ENCODE measurements at regions not wholly inside any gene's neighbourhood (a gene's known extent, or its start where the extent isn't known, plus 50 kb on each side); places are given as distances from the start of the nearest gene placed in this dataset.

DNA sequence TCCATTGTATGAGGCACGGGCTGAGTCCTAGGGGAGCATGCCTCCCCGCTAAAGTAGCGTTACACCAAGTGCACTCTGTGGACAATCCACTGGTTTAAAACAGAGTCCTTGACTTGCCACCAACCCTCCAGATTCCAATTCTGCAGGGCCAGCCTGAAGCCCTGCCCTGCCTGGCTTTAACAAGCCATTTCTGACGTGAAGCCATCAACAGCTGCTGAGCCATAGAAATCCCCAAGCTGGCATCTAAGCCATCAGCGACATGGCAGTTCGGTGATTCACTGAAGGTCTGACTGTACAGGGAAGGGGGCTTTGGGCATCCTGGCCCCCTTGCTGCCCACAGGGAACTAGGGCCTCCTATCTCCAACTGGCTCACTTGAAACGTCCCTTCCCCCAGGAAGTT is 265.7 kb downstream of the UACA start:
- 81 to 86% (median 82%) methylated on average over 7 of the region's 7 CpGs for WGBS, 4 donors
- DNase-seq = peak in 1 of 5 donors; percentile 2
- Histone ChIP-seq H3K4me3 (no peak overlapping the region), H3K9me3 (no peaks in the 10 kb centered on the region), H3K27me3 (no peaks in the 10 kb centered on the region), H3K36me3 (no peaks in the 10 kb centered on the region), H3K4me1 (peaks cover 0 to 37% (median 0%) of the 10 kb centered on the region in 12 donors), H3K27ac (no peak overlapping the region)
- TF ChIP-seq POLR2A (IDR thresholded peaks at IDR 0.05) = no peak
- TF ChIP-seq, protein P1, sequence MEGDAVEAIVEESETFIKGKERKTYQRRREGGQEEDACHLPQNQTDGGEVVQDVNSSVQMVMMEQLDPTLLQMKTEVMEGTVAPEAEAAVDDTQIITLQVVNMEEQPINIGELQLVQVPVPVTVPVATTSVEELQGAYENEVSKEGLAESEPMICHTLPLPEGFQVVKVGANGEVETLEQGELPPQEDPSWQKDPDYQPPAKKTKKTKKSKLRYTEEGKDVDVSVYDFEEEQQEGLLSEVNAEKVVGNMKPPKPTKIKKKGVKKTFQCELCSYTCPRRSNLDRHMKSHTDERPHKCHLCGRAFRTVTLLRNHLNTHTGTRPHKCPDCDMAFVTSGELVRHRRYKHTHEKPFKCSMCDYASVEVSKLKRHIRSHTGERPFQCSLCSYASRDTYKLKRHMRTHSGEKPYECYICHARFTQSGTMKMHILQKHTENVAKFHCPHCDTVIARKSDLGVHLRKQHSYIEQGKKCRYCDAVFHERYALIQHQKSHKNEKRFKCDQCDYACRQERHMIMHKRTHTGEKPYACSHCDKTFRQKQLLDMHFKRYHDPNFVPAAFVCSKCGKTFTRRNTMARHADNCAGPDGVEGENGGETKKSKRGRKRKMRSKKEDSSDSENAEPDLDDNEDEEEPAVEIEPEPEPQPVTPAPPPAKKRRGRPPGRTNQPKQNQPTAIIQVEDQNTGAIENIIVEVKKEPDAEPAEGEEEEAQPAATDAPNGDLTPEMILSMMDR (IDR thresholded peaks at IDR 0.05) = no peak
- intact Hi-C loops (cut with DNase I) = no loop called here
- ATAC-seq = no peak

DNA sequence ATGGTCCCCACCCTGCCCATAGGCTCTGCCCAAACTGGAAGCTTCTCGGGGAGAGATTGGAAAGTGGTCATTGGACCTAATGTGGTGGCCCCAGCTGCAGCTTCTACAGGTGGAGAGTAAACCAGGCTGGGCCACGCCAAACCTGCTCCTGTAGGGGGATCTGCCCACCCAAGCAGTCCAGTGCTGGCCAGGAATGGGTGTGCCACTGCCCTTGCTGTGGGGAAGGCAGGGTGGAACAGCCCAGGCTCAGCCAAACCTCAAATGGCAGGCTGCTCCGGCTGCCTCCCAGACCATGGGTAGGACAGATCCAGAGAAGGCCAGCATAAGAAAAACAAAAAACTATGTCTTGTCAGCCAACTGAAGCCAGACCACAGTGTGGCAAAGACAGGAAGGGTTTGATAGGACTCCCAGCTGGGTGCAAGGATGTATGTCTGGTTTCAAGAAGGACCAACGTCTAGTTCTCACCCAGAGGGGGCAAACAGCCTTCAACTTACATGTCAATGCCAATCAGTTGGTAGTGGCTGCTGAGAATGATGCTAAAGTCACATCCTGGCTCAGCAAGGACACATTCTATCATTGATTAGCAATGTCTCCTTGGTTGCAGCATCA is 267.3 kb downstream of the UACA start:
- intact Hi-C loops (cut with DNase I) = no loop called here
- ATAC-seq (no peak), DNase-seq (peak in 1 of 5 donors; percentile 42)
- TF ChIP-seq, protein P1 (IDR thresholded peaks at IDR 0.05) = no peak
- no peak for TF ChIP-seq POLR2A (IDR thresholded peaks at IDR 0.05)
- Histone ChIP-seq H3K36me3 (no peaks in the 10 kb centered on the region), H3K27me3 (no peaks in the 10 kb centered on the region), H3K9me3 (no peaks in the 10 kb centered on the region), H3K4me3 (no peak overlapping the region), H3K4me1 (peaks cover 0 to 51% (median 0%) of the 10 kb centered on the region in 12 donors), H3K27ac (no peak overlapping the region)
- 87 to 94% (median 88%) methylated on average over 4 of the region's 4 CpGs for WGBS, 4 donors

DNA sequence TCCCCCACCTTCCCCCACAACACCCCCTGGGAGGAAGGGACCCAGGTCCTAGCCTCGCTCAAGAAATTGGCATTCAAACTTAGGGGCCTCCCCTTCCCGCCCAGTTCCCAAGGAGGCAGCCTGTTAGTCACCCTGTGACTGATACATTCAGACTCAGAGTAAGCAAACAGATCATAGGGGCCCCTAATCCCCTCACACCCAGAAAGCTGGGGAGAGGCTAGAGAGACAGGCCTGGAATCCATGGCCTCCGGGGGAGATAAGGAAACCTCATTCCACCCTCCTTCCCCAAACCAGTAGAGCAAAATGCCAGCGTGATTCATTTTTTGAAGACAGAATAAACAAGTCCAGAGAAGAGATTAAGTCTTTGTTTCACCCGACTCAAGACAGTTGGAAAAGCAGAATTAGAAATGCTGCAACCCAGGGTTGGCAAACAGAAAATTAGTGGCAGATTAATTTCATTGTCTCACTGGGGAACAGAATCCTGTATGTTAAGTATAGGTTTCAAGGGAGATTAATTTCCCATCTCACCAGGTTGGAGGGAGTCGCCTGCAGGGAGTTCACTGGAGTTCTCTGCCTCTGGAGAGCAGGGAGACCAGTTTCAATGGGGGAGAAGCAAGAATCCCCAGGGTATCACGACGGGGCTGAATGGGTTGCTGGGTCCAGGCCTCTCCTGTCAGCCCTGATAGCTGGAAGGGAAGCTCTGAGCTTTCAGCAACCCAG is 268.3 kb downstream of the UACA start:
- intact Hi-C loops (cut with DNase I) = no loop called here
- TF ChIP-seq, protein P1 (IDR thresholded peaks at IDR 0.05) = no peak
- no peak for TF ChIP-seq POLR2A (IDR thresholded peaks at IDR 0.05)
- H3K9me3 ChIP-seq = no peaks in the 10 kb centered on the region
- peaks cover 0 to 6% (median 0%) of the 10 kb centered on the region in 9 donors for H3K27me3 ChIP-seq
- 58 to 67% (median 61%) methylated on average over 8 of the region's 8 CpGs for WGBS, 4 donors
- peak in 1 of 5 donors; percentile 5 for DNase-seq
- H3K27ac ChIP-seq = no peak overlapping the region
- H3K36me3 ChIP-seq = no peaks in the 10 kb centered on the region
- H3K4me3 ChIP-seq = no peak overlapping the region
- ATAC-seq = no peak
- peaks cover 0 to 57% (median 0%) of the 10 kb centered on the region in 12 donors for H3K4me1 ChIP-seq

DNA sequence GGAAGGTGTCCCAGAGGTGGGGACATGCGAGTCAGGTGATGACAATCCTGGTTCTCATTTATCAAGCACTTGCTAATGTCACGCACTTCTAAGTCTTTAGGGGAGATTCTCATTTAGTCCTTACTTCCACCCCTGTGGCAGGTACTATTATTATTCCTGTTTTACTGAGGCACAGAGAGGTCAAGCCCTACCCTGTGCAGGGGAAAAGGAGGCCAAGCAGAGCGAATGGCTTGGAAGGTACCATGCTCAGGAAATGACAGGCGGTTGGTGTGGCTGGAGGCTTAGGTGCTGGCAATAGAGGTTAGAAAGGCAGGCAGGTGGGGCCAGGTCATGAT is 268.9 kb downstream of the UACA start:
- intact Hi-C loops (cut with DNase I) = no loop called here
- TF ChIP-seq POLR2A (IDR thresholded peaks at IDR 0.05) = no peak
- TF ChIP-seq, protein P1 (IDR thresholded peaks at IDR 0.05) = no peak
- peaks cover 0 to 55% (median 0%) of the 10 kb centered on the region in 12 donors for H3K4me1 ChIP-seq
- H3K4me3 ChIP-seq = no peak overlapping the region
- DNase-seq (peak in 1 of 5 donors; percentile 33), ATAC-seq (no peak)
- no peaks in the 10 kb centered on the region for H3K36me3 ChIP-seq
- H3K27me3 ChIP-seq = peaks cover 0 to 6% (median 0%) of the 10 kb centered on the region in 9 donors
- H3K27ac ChIP-seq = no peak overlapping the region
- no peaks in the 10 kb centered on the region for H3K9me3 ChIP-seq
- WGBS, 4 donors = 92 to 94% (median 94%) methylated on average over 4 of the region's 4 CpGs

Measured in heart left ventricle (tissue), 16 donors.